Neuronal stem cell (in vitro differentiated cells): ENCODE measurements at regions not wholly inside any gene's neighbourhood (a gene's known extent, or its start where the extent isn't known, plus 50 kb on each side); places are given as distances from the start of the nearest gene placed in this dataset.
"Not testable (repeated sequence)": the region's sequence is repeated elsewhere in the genome, so short reads cannot be mapped to it uniquely, and the experiment has no call there.

Experiments used
- DNase-seq: peaks from one replicate; pipeline ENCODE4 v3.0.0-alpha.2; 2013; ENCODE audit warnings: low spot score
- H2AFZ ChIP-seq: one replicate; pipeline ENCODE4 v1.6.1; 2013; ENCODE audit warnings: mild to moderate bottlenecking, low read length, inconsistent platforms
- H2AK5ac ChIP-seq: 2 replicates; pipeline ENCODE4 v1.6.1; 2013; ENCODE audit warnings: low read depth, mild to moderate bottlenecking, inconsistent platforms, low read length, moderate library complexity, mixed read lengths
- H2BK120ac ChIP-seq: 2 replicates; pipeline ENCODE4 v1.6.1; 2013; ENCODE audit warnings: low read depth, mild to moderate bottlenecking, inconsistent platforms, low read length, moderate library complexity, mixed read lengths
- H2BK12ac ChIP-seq: one replicate; pipeline ENCODE4 v1.6.1; 2013; ENCODE audit warnings: low read length, inconsistent platforms
- H2BK15ac ChIP-seq: 2 replicates; pipeline ENCODE4 v1.6.1; 2013; ENCODE audit warnings: mild to moderate bottlenecking, low read length, inconsistent platforms, mixed read lengths
- H2BK5ac ChIP-seq: one replicate; pipeline ENCODE4 v1.6.1; 2013; ENCODE audit warnings: inconsistent platforms, mild to moderate bottlenecking, low read length, moderate library complexity
- H3K14ac ChIP-seq: one replicate; pipeline ENCODE4 v1.6.1; 2013; ENCODE audit warnings: low read length, inconsistent platforms
- H3K18ac ChIP-seq: 2 replicates; pipeline ENCODE4 v1.6.1; 2013; ENCODE audit warnings: low read length, inconsistent platforms
- H3K23ac ChIP-seq: 2 replicates; pipeline ENCODE4 v1.6.1; 2013; ENCODE audit warnings: low read depth, mild to moderate bottlenecking, mixed read lengths, low read length, inconsistent platforms; ENCODE audit not compliant: poor library complexity
- H3K27ac ChIP-seq: replicated peaks from 3 replicates; pipeline ENCODE4 v1.5.1; 2013; ENCODE audit warnings: low read length, inconsistent platforms
- H3K27me3 ChIP-seq, 3 experiments: 2 replicates each; pipeline ENCODE4 v1.6.1; 2013; ENCODE audit warnings: low read length in 3 of 3, mild to moderate bottlenecking in 2 of 3, inconsistent platforms in 1 of 3, low read depth in 1 of 3, mixed read lengths in 1 of 3, moderate library complexity in 1 of 3; ENCODE audit not compliant: control insufficient read depth in 3 of 3, insufficient read depth in 3 of 3
- H3K36me3 ChIP-seq, 2 donors: replicated peaks in 1 of 2; 2 replicates each; pipeline ENCODE4 v1.6.1; 2013; ENCODE audit warnings: low read length in 2 of 2; ENCODE audit not compliant: control insufficient read depth in 2 of 2, insufficient read depth in 2 of 2
- H3K4ac ChIP-seq: 2 replicates; pipeline ENCODE4 v1.6.1; 2013; ENCODE audit warnings: inconsistent platforms, mild to moderate bottlenecking, low read length, moderate library complexity
- H3K4me1 ChIP-seq, 2 donors: 1 replicate in 1 of 2; 2 replicates in 1 of 2; pipeline ENCODE4 v1.6.1; 2013; ENCODE audit warnings: low read length in 2 of 2, low read depth in 1 of 2; ENCODE audit not compliant: control insufficient read depth in 2 of 2, insufficient read depth in 1 of 2
- H3K4me2 ChIP-seq: one replicate; pipeline ENCODE4 v1.6.1; 2013; ENCODE audit warnings: mild to moderate bottlenecking, low read length, inconsistent platforms; ENCODE audit not compliant: insufficient read depth, poor library complexity, severe bottlenecking
- H3K4me3 ChIP-seq, 2 donors: 2 replicates each; pipeline ENCODE4 v1.5.1; 2013; ENCODE audit warnings: low read length in 2 of 2, mild to moderate bottlenecking in 2 of 2, inconsistent platforms in 1 of 2, moderate library complexity in 1 of 2
- H3K79me1 ChIP-seq: one replicate; pipeline ENCODE4 v1.6.1; 2013; ENCODE audit warnings: low read depth, mild to moderate bottlenecking, inconsistent platforms, low read length, moderate library complexity
- H3K9ac ChIP-seq: one replicate; pipeline ENCODE4 v1.6.1; 2013; ENCODE audit warnings: mild to moderate bottlenecking, low read depth, low read length, inconsistent platforms; ENCODE audit not compliant: poor library complexity
- H3K9me3 ChIP-seq, 2 donors: replicated peaks in 1 of 2; 2 replicates each; pipeline versions ENCODE3 to v1.6.1; 2013; ENCODE audit warnings: low read length in 2 of 2, mild to moderate bottlenecking in 2 of 2, inconsistent platforms in 1 of 2, low read depth in 1 of 2, mixed read lengths in 1 of 2, moderate library complexity in 1 of 2; ENCODE audit not compliant: control insufficient read depth in 2 of 2, insufficient read depth in 1 of 2
- H4K8ac ChIP-seq: one replicate; pipeline ENCODE4 v1.6.1; 2013; ENCODE audit warnings: low read depth, mild to moderate bottlenecking, inconsistent platforms, low read length, moderate library complexity
- H4K91ac ChIP-seq: one replicate; pipeline ENCODE4 v1.6.1; 2013; ENCODE audit warnings: low read length, low read depth, mild to moderate bottlenecking, inconsistent platforms; ENCODE audit not compliant: poor library complexity
- WGBS, 2 donors: extraction: QIAGEN DNeasy Blood & Tissue Kit; methylation state at CpG; one replicate each; pipeline ENCODE4 v1.1.7; 2013; ENCODE audit warnings: missing lambda C conversion rate in 2 of 2, mixed read lengths in 1 of 2; ENCODE audit not compliant: insufficient read length in 2 of 2, insufficient replicate concordance in 1 of 2; ENCODE audit errors: extremely low coverage in 2 of 2; 5-methylcytosine and 5-hydroxymethylcytosine counted together

- H2AFZ ChIP-seq: no peak overlapping the region
- WGBS, 2 donors: no CpG with 5 or more reads among the region's 8 CpGs
- H2BK120ac ChIP-seq: no peak overlapping the region
- H4K91ac ChIP-seq: no peak overlapping the region
- H3K14ac ChIP-seq: no peak overlapping the region
- no peak overlapping the region for H3K27ac ChIP-seq
- H3K4me2 ChIP-seq: no peak overlapping the region
- H2BK12ac ChIP-seq: no peak overlapping the region
- no peak overlapping the region for H4K8ac ChIP-seq
- H3K23ac ChIP-seq: no peak overlapping the region
- DNase-seq: no peak
- H3K79me1 ChIP-seq: no peaks in the 10 kb centered on the region
- no peak overlapping the region for H2BK5ac ChIP-seq
- H3K9ac ChIP-seq: no peak overlapping the region
- no peaks in the 10 kb centered on the region for H3K4me1 ChIP-seq
- no peak overlapping the region for H3K4me3 ChIP-seq
- no peaks in the 10 kb centered on the region for H3K36me3 ChIP-seq
- H3K4ac ChIP-seq: no peak overlapping the region
- no peaks in the 10 kb centered on the region for H3K27me3 ChIP-seq
- H2AK5ac ChIP-seq: no peak overlapping the region
- no peaks in the 10 kb centered on the region for H3K9me3 ChIP-seq
- H3K18ac ChIP-seq: no peak overlapping the region
- no peak overlapping the region for H2BK15ac ChIP-seq
These were observed 467.5 kb downstream of the FBXO15 start for GRCh38 chr18:73679941-73680712.

DNA sequence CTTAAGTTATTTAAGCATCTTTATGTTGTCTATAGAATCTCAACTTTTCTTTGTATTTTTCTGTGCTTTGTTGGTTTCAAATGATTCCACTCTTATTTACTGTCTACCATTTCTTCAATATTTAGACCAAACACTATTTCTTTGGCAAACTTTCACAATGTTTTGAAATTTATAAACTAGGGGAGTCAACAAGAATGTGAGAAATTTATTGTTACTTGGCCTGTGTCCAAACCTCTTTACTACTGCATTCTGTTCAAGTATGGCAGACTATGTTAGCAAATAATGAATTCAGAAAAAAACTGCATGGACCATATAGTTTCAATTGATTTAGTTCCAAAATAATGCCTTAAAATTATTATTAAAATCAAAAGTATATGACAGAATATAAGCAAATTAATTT is 470.2 kb downstream of the FBXO15 start:
- Histone ChIP-seq H2AFZ (no peak overlapping the region), H3K9me3 (no peaks in the 10 kb centered on the region), H4K91ac (no peak overlapping the region), H2AK5ac (no peak overlapping the region), H3K4me3 (no peak overlapping the region), H3K23ac (no peak overlapping the region), H2BK120ac (no peak overlapping the region), H3K36me3 (no peaks in the 10 kb centered on the region), H3K4me1 (peaks cover 0 to 2% of the 10 kb centered on the region in 2 donors), H3K14ac (no peak overlapping the region), H3K18ac (no peak overlapping the region), H3K27ac (no peak overlapping the region), H2BK15ac (no peak overlapping the region), H2BK12ac (no peak overlapping the region), H3K79me1 (no peaks in the 10 kb centered on the region), H3K4me2 (no peak overlapping the region), H3K4ac (no peak overlapping the region), H3K9ac (no peak overlapping the region), H2BK5ac (no peak overlapping the region), H4K8ac (no peak overlapping the region), H3K27me3 (no peaks in the 10 kb centered on the region)
- no peak for DNase-seq

- no peaks in the 10 kb centered on the region for H3K9me3 ChIP-seq
- H3K9ac ChIP-seq: no peak overlapping the region
- no peak overlapping the region for H2BK5ac ChIP-seq
- no peaks in the 10 kb centered on the region for H3K79me1 ChIP-seq
- H3K4me2 ChIP-seq: no peak overlapping the region
- H2BK120ac ChIP-seq: no peak overlapping the region
- no peak overlapping the region for H3K23ac ChIP-seq
- DNase-seq: no peak
- H3K4me3 ChIP-seq: no peak overlapping the region
- no CpG with 5 or more reads among the region's 6 CpGs for WGBS, 2 donors
- no peak overlapping the region for H2AK5ac ChIP-seq
- no peak overlapping the region for H2AFZ ChIP-seq
- no peaks in the 10 kb centered on the region for H3K36me3 ChIP-seq
- H4K8ac ChIP-seq: no peak overlapping the region
- no peaks in the 10 kb centered on the region for H3K27me3 ChIP-seq
- no peak overlapping the region for H2BK12ac ChIP-seq
- H3K4ac ChIP-seq: no peak overlapping the region
- H3K4me1 ChIP-seq: peaks cover 0 to 2% of the 10 kb centered on the region in 2 donors
- H4K91ac ChIP-seq: no peak overlapping the region
- H3K18ac ChIP-seq: no peak overlapping the region
- H3K14ac ChIP-seq: no peak overlapping the region
- H2BK15ac ChIP-seq: no peak overlapping the region
- no peak overlapping the region for H3K27ac ChIP-seq
These were observed 473.3 kb downstream of the FBXO15 start for GRCh38 chr18:73674125-73674865.

GRCh38 chr18:73671480-73671879 is 476.2 kb downstream of the FBXO15 start:
- not testable (repeated sequence) for H3K4me1 ChIP-seq, H3K4ac ChIP-seq, H2BK120ac ChIP-seq, H3K9me3 ChIP-seq, H3K4me2 ChIP-seq, DNase-seq, H3K36me3 ChIP-seq, H2BK5ac ChIP-seq, H3K14ac ChIP-seq, H2AK5ac ChIP-seq, H3K79me1 ChIP-seq, H2AFZ ChIP-seq, H3K27ac ChIP-seq, H3K18ac ChIP-seq, H3K23ac ChIP-seq, H3K4me3 ChIP-seq, H3K9ac ChIP-seq, H4K8ac ChIP-seq, H3K27me3 ChIP-seq, H2BK12ac ChIP-seq, H2BK15ac ChIP-seq, H4K91ac ChIP-seq
- WGBS, 2 donors: no CpG with 5 or more reads among the region's 8 CpGs
